ENCODE measurements at regions not wholly inside any gene's neighbourhood (a gene's known extent, or its start where the extent isn't known, plus 50 kb on each side); places are given as distances from the start of the nearest gene placed in this dataset.

- H3K27ac ChIP-seq, result no peak overlapping the region
- TF ChIP-seq CTCF (conservative IDR thresholded peaks at IDR 0.05), result no peak
Measured at GRCh38 chr14:97443412-97443811, 646.2 kb downstream of the VRK1 start.

DNA sequence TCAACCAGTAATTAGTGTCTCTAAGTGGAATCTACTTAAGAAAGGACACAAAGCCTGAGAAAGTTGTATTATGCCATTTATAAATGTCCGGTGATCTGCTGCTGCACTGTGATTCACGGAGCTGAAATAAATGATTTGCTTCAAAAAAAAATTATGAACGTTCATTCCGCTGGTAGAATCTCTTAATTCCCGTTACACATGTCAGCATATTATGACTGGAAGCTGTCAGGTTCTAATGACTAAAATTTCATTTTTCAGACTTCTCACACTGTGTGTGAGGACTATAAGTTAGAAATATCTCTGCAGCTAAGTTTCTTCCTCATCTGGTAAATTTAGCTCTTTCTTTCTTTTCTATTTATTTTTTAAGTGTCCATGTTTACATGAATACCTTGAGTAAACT, 647.1 kb downstream of the VRK1 start:
- H3K27ac ChIP-seq, result no peak overlapping the region
- TF ChIP-seq CTCF (conservative IDR thresholded peaks at IDR 0.05), result no peak

DNA sequence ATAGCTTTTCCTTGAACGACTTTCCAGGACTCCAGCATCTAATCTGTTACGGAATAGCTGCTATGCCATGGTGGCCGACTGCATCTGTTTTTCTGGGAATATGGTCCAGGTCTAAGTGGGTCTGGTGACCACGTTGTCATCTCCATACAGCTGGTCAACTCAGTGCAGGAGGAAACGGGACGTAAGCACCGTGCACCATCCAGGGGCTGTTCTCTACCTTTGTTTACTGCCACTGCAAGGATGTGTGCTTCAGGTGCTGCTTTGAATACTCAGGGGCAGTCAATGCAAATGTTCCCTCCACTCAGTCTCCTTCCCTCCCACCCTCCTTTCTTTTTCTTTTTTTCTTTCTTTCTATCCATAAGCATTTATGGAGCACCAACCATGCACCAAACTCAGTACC, 648.2 kb downstream of the VRK1 start:
- no peak overlapping the region for H3K27ac ChIP-seq
- TF ChIP-seq CTCF (conservative IDR thresholded peaks at IDR 0.05), result no peak

DNA sequence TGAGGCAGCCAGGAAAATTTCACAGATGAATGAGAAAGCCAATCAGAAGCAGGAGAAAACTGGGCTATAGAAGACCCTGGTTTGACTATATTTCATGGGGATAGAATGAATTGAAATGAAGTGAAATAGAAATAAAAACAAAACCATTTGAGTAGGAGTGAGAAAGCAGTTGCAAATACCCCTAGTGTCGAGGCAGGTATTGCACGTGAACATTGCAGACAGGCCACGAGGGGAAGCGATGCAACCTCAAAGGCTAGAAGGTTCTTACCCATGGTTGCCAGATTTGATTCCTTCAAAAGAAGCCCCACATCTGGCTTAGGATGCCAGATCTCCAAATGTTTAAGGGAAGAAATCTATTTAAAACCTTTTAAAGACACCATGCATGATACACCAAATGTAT, 648.9 kb downstream of the VRK1 start:
- TF ChIP-seq CTCF (conservative IDR thresholded peaks at IDR 0.05), result no peak
- H3K27ac ChIP-seq, result no peak overlapping the region

DNA sequence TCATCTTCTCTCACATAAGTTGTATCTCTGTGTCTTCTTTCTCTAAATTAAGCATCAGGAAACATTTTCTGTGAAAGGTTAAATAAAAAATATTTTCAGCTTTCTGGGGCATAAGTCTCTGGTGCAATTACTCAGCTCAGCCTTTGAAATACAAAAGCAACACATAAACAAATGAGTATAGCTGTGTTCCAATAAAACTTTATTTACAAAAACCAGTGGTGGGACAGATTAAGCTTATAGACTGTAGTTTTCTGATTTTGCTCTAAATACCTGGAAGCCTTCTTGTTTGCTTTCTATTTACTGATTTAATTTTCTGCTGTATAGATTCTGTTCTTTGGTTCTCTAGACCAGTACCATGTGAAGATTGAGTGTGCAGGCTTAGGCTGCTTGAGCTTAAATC, 655.1 kb downstream of the VRK1 start:
- no peak for TF ChIP-seq CTCF (conservative IDR thresholded peaks at IDR 0.05)
- no peak overlapping the region for H3K27ac ChIP-seq

DNA sequence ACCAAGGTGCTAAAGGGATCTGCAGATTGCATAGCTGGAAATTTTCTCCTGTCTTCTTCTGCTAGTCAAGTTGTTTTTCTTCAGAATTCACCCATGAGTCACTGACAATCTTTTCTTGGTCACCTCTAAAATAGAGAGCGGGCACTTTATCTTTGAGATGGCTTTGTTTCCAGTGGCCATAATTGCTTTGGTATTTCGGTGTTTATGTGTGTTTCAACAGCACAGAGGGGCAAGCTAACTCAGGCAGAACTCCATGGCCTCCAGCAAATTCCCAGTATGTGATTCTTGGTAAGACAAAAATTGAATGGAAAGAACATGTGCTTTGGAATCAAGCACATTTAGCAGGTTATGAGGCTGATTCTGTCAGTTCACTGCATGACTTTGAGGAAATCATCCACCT, 656.8 kb downstream of the VRK1 start:
- no peak for TF ChIP-seq CTCF (conservative IDR thresholded peaks at IDR 0.05)
- H3K27ac ChIP-seq, result no peak overlapping the region

DNA sequence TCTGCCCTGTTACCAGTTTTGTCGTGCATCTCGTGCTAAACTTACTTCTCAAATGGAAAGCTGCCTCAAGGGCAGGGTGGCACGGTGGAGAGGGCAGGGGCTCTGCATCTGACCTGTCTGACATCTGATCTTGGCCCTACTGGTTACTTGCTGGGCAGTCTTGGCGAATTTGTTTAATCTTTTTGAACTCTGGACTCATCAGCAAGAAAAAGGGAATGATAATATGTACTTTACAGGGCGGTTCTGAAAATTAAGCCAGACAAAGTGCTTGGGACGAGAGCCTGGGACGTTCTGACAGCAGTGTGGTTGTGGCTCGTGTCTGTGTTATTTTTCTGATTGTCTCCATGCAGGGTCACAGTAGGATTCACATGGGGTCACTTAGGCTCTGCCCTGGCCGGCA, 659.3 kb downstream of the VRK1 start:
- H3K27ac ChIP-seq, result no peak overlapping the region
- TF ChIP-seq CTCF (conservative IDR thresholded peaks at IDR 0.05), result no peak

GRCh38 chr14:97456958-97457357, 659.8 kb downstream of the VRK1 start:
- TF ChIP-seq CTCF (conservative IDR thresholded peaks at IDR 0.05), result no peak

More at GRCh38 chr14:97456958-97457357, 659.8 kb downstream of the VRK1 start:
- no peak overlapping the region for H3K27ac ChIP-seq
